GM12891 (cell line): ENCODE measurements at regions not wholly inside any gene's neighbourhood (a gene's known extent, or its start where the extent isn't known, plus 50 kb on each side); places are given as distances from the start of the nearest gene placed in this dataset.

Experiments
- PAX5 ChIP-seq: IDR thresholded peaks from 2 replicates; pipeline ENCODE4 v1.6.1; 2011; ENCODE audit warnings: low read length, moderate library complexity, mild to moderate bottlenecking; ENCODE audit not compliant: insufficient read depth, severe bottlenecking
- POLR2A ChIP-seq: IDR thresholded peaks from 2 replicates; pipeline ENCODE4 v1.6.1; 2011; ENCODE audit warnings: low read depth, low read length, control low read depth
- POLR2AphosphoS5 ChIP-seq: IDR thresholded peaks from 2 replicates; pipeline ENCODE4 v1.6.1; 2011; ENCODE audit warnings: low read depth, low read length, control low read depth
- POU2F2 ChIP-seq: IDR thresholded peaks from 2 replicates; pipeline ENCODE4 v1.6.1; 2011; ENCODE audit warnings: low read depth, mild to moderate bottlenecking, control low read depth, low read length, moderate library complexity
- SPI1 ChIP-seq: IDR thresholded peaks from 2 replicates; pipeline ENCODE4 v1.6.1; 2011; ENCODE audit warnings: low read depth, low read length, control low read depth
- TAF1 ChIP-seq: IDR thresholded peaks from 2 replicates; pipeline ENCODE4 v1.6.1; 2011; ENCODE audit warnings: low read depth, low read length, control low read depth

DNA sequence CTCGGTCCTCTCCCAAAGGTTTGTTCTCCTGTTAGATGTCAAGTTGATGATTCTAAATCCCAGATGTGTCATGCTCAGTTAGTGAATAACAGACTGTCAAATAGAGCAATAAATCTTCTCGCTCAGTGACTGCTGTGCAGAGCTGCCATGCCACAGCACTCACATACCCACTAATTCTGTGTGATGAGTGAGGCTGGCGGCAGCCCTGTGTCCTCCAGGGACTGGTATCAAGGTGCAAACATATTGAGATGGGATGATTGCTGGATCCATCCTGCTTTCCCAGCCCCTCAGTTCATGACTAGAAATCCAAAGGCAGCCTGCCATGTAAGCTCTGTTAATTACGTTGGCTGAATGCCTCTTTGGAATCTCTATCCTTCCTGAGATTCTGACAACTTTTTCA is 103.9 kb downstream of the OLIG3 start:
- TF ChIP-seq POLR2A (no peak), POLR2AphosphoS5 (no peak), POU2F2 (no peak), TAF1 (no peak), SPI1 (no peak), PAX5 (no peak)
